ENCODE measurements at regions not wholly inside any gene's neighbourhood (a gene's known extent, or its start where the extent isn't known, plus 50 kb on each side); places are given as distances from the start of the nearest gene placed in this dataset.

- no peaks in the 10 kb centered on the region for H3K4me1 ChIP-seq (ENCODE audit: control insufficient read depth, insufficient read depth, low read length)
- no peak overlapping the region for H3K4me3 ChIP-seq (ENCODE audit: low read depth in 2 of 2, low read length in 2 of 2)
- TF ChIP-seq SIN3A (IDR thresholded peaks at IDR 0.05; ENCODE audit: borderline replicate concordance, insufficient read depth, low read depth, low read length) = no peak
- TF ChIP-seq, protein P1, sequence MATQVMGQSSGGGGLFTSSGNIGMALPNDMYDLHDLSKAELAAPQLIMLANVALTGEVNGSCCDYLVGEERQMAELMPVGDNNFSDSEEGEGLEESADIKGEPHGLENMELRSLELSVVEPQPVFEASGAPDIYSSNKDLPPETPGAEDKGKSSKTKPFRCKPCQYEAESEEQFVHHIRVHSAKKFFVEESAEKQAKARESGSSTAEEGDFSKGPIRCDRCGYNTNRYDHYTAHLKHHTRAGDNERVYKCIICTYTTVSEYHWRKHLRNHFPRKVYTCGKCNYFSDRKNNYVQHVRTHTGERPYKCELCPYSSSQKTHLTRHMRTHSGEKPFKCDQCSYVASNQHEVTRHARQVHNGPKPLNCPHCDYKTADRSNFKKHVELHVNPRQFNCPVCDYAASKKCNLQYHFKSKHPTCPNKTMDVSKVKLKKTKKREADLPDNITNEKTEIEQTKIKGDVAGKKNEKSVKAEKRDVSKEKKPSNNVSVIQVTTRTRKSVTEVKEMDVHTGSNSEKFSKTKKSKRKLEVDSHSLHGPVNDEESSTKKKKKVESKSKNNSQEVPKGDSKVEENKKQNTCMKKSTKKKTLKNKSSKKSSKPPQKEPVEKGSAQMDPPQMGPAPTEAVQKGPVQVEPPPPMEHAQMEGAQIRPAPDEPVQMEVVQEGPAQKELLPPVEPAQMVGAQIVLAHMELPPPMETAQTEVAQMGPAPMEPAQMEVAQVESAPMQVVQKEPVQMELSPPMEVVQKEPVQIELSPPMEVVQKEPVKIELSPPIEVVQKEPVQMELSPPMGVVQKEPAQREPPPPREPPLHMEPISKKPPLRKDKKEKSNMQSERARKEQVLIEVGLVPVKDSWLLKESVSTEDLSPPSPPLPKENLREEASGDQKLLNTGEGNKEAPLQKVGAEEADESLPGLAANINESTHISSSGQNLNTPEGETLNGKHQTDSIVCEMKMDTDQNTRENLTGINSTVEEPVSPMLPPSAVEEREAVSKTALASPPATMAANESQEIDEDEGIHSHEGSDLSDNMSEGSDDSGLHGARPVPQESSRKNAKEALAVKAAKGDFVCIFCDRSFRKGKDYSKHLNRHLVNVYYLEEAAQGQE (IDR thresholded peaks at IDR 0.05; ENCODE audit: insufficient read depth in 1 of 2, low read depth in 2 of 2, low read length in 1 of 2) = no peak
- TF ChIP-seq TCF7L2 (IDR thresholded peaks at IDR 0.05; ENCODE audit: low read depth, low read length) = no peak
- no peaks in the 10 kb centered on the region for H3K36me3 ChIP-seq (ENCODE audit: control insufficient read depth, insufficient read depth, low read length)
- H3K9me3 ChIP-seq (ENCODE audit: control insufficient read depth, insufficient read depth, low read depth, low read length) = no peaks in the 10 kb centered on the region
- CTCF ChIA-PET = no interaction called here
- DNase-seq (ENCODE audit: low read depth, low spot score) (peak; percentile 62), ATAC-seq (no peak)
- POLR2A ChIA-PET = no interaction called here
- peaks cover under 1% of the 10 kb centered on the region for H3K27me3 ChIP-seq (ENCODE audit: control insufficient read depth, insufficient read depth, low read length)
- intact Hi-C loops (cut with micrococcal nuclease; ENCODE audit: unreplicated experiment) = no loop called here
- H3K27ac ChIP-seq (ENCODE audit: low read length) = no peak overlapping the region
- no TSS peak for BruUV-seq (replicated peaks)
- in situ Hi-C loops (cut with HindIII; ENCODE audit: low pct_unique_long_range_greater_than_20kb, low sequenced_read_pairs) = no loop called here
Measured at GRCh38 chr3:130820976-130821375, 72.9 kb upstream of the ATP2C1 start.

DNA sequence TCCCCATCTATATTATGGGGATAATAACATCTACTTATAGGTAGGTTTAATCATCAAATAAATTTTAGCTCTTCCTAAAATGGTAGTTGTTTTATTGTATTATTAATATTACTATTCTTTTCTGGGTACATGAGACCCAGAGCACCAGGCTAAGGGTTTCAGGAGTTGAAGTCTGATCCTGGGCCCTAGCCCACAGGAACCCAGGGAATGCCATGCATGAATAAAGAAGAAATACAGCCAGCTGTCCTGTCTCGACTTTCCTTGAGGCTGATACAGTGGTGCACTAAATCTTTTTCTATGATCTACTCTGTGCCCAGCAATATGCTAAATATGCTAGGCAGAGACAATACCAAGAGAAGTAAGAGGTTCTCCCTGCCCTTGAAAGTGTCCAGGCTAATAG is 72.1 kb upstream of the ATP2C1 start:
- ChIA-PET POLR2A (no interaction called here), CTCF (no interaction called here)
- ATAC-seq = no peak
- Histone ChIP-seq H3K4me3 (ENCODE audit: low read depth in 2 of 2, low read length in 2 of 2) (no peak overlapping the region), H3K4me1 (ENCODE audit: control insufficient read depth, insufficient read depth, low read length) (no peaks in the 10 kb centered on the region), H3K9me3 (ENCODE audit: control insufficient read depth, insufficient read depth, low read depth, low read length) (no peaks in the 10 kb centered on the region), H3K27ac (ENCODE audit: low read length) (no peak overlapping the region), H3K27me3 (ENCODE audit: control insufficient read depth, insufficient read depth, low read length) (peaks cover 3% of the 10 kb centered on the region), H3K36me3 (ENCODE audit: control insufficient read depth, insufficient read depth, low read length) (no peaks in the 10 kb centered on the region)
- no peak for DNase-seq (ENCODE audit: low read depth, low spot score)
- in situ Hi-C loops (cut with HindIII; ENCODE audit: low pct_unique_long_range_greater_than_20kb, low sequenced_read_pairs) (no loop called here), intact Hi-C loops (cut with micrococcal nuclease; ENCODE audit: unreplicated experiment) (no loop called here)
- no TSS peak for BruUV-seq (replicated peaks)
- TF ChIP-seq TCF7L2 (IDR thresholded peaks at IDR 0.05; ENCODE audit: low read depth, low read length) (no peak), SIN3A (IDR thresholded peaks at IDR 0.05; ENCODE audit: borderline replicate concordance, insufficient read depth, low read depth, low read length) (no peak), POLR2AphosphoS5 (IDR thresholded peaks at IDR 0.05; ENCODE audit: low read depth, low read length) (no peak), CTCF (IDR thresholded peaks at IDR 0.05) (no peak)
- TF ChIP-seq, protein P1 (IDR thresholded peaks at IDR 0.05; ENCODE audit: insufficient read depth in 1 of 2, low read depth in 2 of 2, low read length in 1 of 2) = no peak

Measured in Panc1 (cell line).